Uterus (tissue), 3 donors: ENCODE measurements at regions not wholly inside any gene's neighbourhood (a gene's known extent, or its start where the extent isn't known, plus 50 kb on each side); places are given as distances from the start of the nearest gene placed in this dataset.

Experiments used
- DNase-seq, 2 donors: peaks; one replicate each; pipeline ENCODE4 v3.0.0-alpha.2; 2019 to 2020
- H3K27ac ChIP-seq, 2 donors: fragments of 200-600 bp; sonication (generic); 1 replicate in 1 of 2; 2 replicates in 1 of 2; pipeline ENCODE4 v1.5.1; 2016 to 2018
- H3K27me3 ChIP-seq, 2 donors: fragments of 200-600 bp; sonication (generic); one replicate each; pipeline ENCODE4 v1.5.1; 2018 to 2019; ENCODE audit warnings: control low read depth in 1 of 2
- H3K36me3 ChIP-seq, 2 donors: fragments of 200-600 bp; sonication (generic); one replicate each; pipeline ENCODE4 v1.5.1; 2019; ENCODE audit warnings: control low read depth in 1 of 2
- H3K4me1 ChIP-seq, 2 donors: fragments of 200-600 bp; sonication (generic); one replicate each; pipeline ENCODE4 v1.5.1; 2018 to 2019; ENCODE audit warnings: control low read depth in 1 of 2
- H3K4me3 ChIP-seq, 2 donors: fragments of 200-600 bp; sonication (generic); 1 replicate in 1 of 2; 2 replicates in 1 of 2; pipeline ENCODE4 v1.5.1; 2018 to 2019; ENCODE audit warnings: mild to moderate bottlenecking in 1 of 2
- H3K9me3 ChIP-seq, 2 donors: fragments of 200-600 bp; sonication (generic); one replicate each; pipeline ENCODE4 v1.5.1; 2019; ENCODE audit warnings: control low read depth in 1 of 2
- POLR2A ChIP-seq, 2 donors: fragments of 450-650 bp; IDR thresholded peaks; one replicate each; pipeline ENCODE4 v1.6.1; 2016; ENCODE audit warnings: antibody characterized with exemption in 2 of 2, mild to moderate bottlenecking in 1 of 2, moderate library complexity in 1 of 2
- intact Hi-C: fragments of 100-400 bp; cut with DNase I; formaldehyde crosslinking; loops from one replicate; pipeline ENCODE4 v1.15.1; 2023; ENCODE audit warnings: low total_unique reads
- TF ChIP-seq, protein P1 (sequence below), 4 experiments: fragments of 200-600 bp in 2 of 4; fragments of 450-650 bp in 2 of 4; sonication (generic) in 2 of 4; IDR thresholded peaks; one replicate each; pipeline ENCODE4 v1.5.1; 2016 to 2019; ENCODE audit warnings: antibody characterized with exemption in 4 of 4, mild to moderate bottlenecking in 2 of 4, moderate library complexity in 1 of 4
- donor health status: DM: yes; HTN: yes; CAD: no.

DNA sequence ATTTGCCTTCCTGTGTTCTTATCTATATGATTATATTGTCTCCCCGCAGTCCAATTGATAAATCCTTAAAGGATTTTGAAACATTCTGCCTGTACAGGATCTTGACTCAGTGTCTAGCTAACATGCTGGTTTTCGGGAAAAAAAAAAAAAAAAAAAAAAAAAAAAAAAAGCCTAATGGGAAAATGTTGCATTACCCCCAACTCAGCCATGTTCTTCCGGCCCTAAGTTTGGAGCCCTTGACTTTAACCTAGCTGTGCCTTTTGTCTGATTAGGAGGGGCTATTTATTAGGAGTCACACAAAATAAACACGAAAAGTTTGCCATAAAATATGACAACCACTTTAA lies 244.4 kb upstream of the TCF21 start:
- H3K27me3 ChIP-seq: no peaks in the 10 kb centered on the region
- H3K9me3 ChIP-seq: no peaks in the 10 kb centered on the region
- H3K36me3 ChIP-seq: no peaks in the 10 kb centered on the region
- H3K4me1 ChIP-seq: no peaks in the 10 kb centered on the region
- intact Hi-C loops: no loop called here
- no peak overlapping the region for H3K4me3 ChIP-seq
- TF ChIP-seq, protein P1, sequence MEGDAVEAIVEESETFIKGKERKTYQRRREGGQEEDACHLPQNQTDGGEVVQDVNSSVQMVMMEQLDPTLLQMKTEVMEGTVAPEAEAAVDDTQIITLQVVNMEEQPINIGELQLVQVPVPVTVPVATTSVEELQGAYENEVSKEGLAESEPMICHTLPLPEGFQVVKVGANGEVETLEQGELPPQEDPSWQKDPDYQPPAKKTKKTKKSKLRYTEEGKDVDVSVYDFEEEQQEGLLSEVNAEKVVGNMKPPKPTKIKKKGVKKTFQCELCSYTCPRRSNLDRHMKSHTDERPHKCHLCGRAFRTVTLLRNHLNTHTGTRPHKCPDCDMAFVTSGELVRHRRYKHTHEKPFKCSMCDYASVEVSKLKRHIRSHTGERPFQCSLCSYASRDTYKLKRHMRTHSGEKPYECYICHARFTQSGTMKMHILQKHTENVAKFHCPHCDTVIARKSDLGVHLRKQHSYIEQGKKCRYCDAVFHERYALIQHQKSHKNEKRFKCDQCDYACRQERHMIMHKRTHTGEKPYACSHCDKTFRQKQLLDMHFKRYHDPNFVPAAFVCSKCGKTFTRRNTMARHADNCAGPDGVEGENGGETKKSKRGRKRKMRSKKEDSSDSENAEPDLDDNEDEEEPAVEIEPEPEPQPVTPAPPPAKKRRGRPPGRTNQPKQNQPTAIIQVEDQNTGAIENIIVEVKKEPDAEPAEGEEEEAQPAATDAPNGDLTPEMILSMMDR (IDR thresholded peaks at IDR 0.05): no peak
- no peak for TF ChIP-seq POLR2A (IDR thresholded peaks at IDR 0.05)
- no peak overlapping the region for H3K27ac ChIP-seq
- DNase-seq: no peak

DNA sequence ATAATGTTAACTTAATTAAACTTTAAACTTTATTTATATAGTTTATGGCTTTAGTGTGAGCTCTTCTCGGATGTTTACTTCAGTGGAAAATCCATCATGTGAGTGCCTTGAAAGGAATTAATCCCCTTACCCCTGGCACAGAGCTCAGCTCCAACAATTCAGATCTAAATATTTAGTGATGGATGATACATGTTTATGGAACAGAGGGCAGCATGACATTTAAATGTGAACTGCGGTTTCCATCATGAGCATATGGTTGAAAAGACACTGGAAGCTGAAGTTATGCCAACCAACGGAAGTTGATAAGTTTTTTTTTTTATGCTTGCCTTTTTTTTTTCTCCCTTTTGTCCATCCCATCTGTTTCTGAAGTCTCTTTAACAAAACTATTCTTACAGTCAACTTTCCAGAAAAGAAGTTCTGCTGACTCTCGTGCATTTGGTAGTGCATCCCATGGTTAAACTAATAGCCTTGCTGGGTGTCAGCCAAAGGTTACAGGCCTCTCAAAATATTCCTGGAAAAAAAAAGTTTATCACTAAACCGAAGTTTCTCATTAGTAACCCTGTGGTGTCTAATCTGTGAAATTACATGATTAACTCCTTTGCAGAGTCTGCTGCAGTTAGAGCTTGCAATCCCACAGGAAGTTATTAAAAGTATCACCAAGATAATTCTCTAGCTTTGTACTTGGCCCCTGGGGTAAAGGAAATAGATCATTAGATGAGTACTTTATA lies 243.9 kb upstream of the TCF21 start:
- intact Hi-C loops: no loop called here
- no peak overlapping the region for H3K27ac ChIP-seq

DNA sequence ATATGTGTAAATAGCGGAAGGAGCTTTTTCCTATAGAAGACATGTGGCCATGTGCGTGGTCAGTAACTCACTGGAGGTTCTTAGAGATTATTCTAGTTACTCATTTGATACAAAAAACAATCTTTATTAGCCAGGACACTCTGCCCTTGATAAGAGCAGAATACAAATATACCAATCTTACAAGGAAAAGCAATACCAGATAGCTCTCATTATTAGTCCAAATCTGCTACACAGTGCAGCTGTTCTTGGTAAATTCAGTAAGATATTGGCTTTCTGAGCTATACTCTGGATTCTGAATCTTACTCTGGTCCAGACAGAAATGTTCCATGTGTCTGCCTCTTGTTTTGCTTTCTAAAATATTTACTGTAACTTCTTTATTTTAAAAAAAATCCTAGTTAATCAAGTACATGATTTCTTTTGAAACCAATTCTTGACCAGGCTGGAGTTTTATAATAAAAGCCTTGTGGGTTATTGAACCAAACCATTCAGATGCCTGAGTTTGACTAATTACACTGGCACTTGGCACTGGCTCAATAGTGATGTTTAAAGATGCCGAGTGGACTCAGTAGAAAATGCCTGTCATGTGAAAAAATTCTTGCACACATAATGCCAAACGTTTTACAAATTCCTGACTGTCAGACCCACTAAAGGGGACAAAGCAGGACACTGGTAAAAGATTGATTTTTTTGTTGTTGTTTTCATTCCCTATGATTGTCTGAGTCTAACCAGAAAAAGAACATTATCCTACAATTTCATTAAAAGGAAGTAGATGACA lies 242.8 kb upstream of the TCF21 start:
- Histone ChIP-seq H3K36me3 (no peaks in the 10 kb centered on the region), H3K4me1 (no peaks in the 10 kb centered on the region), H3K4me3 (no peak overlapping the region), H3K27ac (no peak overlapping the region), H3K9me3 (no peaks in the 10 kb centered on the region), H3K27me3 (no peaks in the 10 kb centered on the region)
- intact Hi-C loops: no loop called here
- no peak for TF ChIP-seq POLR2A (IDR thresholded peaks at IDR 0.05)
- no peak for DNase-seq

More for the DNA sequence above, 243.9 kb upstream of the TCF21 start:
- Histone ChIP-seq H3K27me3 (no peaks in the 10 kb centered on the region), H3K4me3 (no peak overlapping the region), H3K9me3 (no peaks in the 10 kb centered on the region), H3K4me1 (no peaks in the 10 kb centered on the region), H3K36me3 (no peaks in the 10 kb centered on the region)
- no peak for DNase-seq
- TF ChIP-seq POLR2A (IDR thresholded peaks at IDR 0.05): no peak
- TF ChIP-seq, protein P1 (IDR thresholded peaks at IDR 0.05): no peak

DNA sequence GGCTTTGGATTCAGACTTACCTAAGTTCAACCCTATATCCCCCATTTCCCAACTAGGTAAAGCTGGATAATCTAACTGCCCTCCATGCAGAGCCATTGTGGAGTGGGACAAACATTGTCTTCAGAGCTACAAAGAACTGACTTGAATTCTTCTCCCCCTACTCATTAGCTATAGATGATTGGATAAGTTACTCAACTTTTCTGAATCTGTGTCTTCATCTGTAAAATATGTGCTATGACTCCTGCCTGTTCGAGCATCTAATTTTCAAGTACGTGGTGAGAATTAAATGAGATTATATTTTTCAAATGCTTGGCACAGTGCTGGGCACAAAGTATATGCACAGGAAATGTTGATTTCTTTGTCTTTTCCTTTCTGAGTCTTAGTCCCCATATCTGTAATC lies 240.3 kb upstream of the TCF21 start:
- no peaks in the 10 kb centered on the region for H3K9me3 ChIP-seq
- H3K4me3 ChIP-seq: no peak overlapping the region
- no peak for DNase-seq
- intact Hi-C loops: no loop called here
- H3K36me3 ChIP-seq: no peaks in the 10 kb centered on the region
- H3K27ac ChIP-seq: no peak overlapping the region
- no peak for TF ChIP-seq POLR2A (IDR thresholded peaks at IDR 0.05)
- TF ChIP-seq, protein P1 (IDR thresholded peaks at IDR 0.05): no peak
- H3K27me3 ChIP-seq: no peaks in the 10 kb centered on the region
- no peaks in the 10 kb centered on the region for H3K4me1 ChIP-seq

DNA sequence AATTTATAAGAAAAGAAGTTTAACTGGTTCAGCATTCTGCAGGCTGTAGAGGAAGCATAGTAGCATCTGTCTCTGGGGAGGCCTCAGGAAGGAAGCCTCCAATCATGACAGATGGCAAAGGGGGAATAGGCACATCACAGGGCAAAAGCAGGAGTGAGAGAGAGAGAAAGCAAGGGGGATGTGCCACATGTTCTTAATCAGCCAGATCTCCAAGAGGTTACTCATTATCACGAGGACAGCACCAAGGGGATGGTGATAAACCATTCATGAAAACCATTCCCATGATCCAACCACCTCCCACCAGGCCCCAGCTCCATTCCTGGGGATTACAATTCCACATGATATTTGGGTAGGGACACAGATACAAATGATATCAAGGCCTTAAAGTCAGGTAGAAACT lies 217.5 kb upstream of the TCF21 start:
- Histone ChIP-seq H3K27me3 (no peaks in the 10 kb centered on the region), H3K27ac (no peak overlapping the region), H3K4me3 (no peak overlapping the region), H3K9me3 (no peaks in the 10 kb centered on the region), H3K4me1 (no peaks in the 10 kb centered on the region), H3K36me3 (no peaks in the 10 kb centered on the region)
- intact Hi-C loops: no loop called here
- DNase-seq: no peak
- TF ChIP-seq, protein P1 (IDR thresholded peaks at IDR 0.05): no peak
- no peak for TF ChIP-seq POLR2A (IDR thresholded peaks at IDR 0.05)
